ENCODE measurements at regions not wholly inside any gene's neighbourhood (a gene's known extent, or its start where the extent isn't known, plus 50 kb on each side); places are given as distances from the start of the nearest gene placed in this dataset.

DNA sequence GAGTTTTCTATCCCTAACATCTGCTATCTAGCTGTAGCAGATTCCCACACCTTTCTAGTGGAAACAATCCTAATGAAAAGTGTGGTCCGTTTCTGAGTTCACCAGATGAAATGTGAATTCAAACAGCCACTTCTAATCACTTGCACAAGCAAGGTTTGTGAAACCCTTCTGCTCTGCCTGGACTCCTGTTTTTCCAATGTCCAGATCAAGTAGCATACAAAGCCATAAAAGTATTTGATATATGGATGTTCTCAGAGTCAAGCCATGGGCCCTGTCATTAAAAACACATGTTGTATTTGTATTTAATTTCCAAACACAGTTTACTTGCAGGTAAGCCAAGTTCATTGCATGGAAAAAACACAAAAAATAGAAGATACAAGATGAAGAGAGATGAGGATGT, 570.4 kb downstream of the NR2F1-AS1 start:
- TF ChIP-seq JUN (IDR thresholded peaks at IDR 0.05; ENCODE audit: borderline replicate concordance, insufficient read depth, insufficient read length, low read depth) (no peak), MYC (IDR thresholded peaks at IDR 0.05; ENCODE audit: low read depth, low read length) (no peak), POLR2AphosphoS5 (IDR thresholded peaks at IDR 0.05; ENCODE audit: insufficient read depth, low read depth, low read length) (no peak), POLR2A (IDR thresholded peaks at IDR 0.05; ENCODE audit: low read depth, low read length) (no peak), EZH2 (IDR thresholded peaks at IDR 0.05; ENCODE audit: borderline replicate concordance, low read depth, low read length, severe bottlenecking) (no peak), FOS (IDR thresholded peaks at IDR 0.05; ENCODE audit: borderline replicate concordance, insufficient read depth, low read length) (no peak)
- TF ChIP-seq, protein P1, sequence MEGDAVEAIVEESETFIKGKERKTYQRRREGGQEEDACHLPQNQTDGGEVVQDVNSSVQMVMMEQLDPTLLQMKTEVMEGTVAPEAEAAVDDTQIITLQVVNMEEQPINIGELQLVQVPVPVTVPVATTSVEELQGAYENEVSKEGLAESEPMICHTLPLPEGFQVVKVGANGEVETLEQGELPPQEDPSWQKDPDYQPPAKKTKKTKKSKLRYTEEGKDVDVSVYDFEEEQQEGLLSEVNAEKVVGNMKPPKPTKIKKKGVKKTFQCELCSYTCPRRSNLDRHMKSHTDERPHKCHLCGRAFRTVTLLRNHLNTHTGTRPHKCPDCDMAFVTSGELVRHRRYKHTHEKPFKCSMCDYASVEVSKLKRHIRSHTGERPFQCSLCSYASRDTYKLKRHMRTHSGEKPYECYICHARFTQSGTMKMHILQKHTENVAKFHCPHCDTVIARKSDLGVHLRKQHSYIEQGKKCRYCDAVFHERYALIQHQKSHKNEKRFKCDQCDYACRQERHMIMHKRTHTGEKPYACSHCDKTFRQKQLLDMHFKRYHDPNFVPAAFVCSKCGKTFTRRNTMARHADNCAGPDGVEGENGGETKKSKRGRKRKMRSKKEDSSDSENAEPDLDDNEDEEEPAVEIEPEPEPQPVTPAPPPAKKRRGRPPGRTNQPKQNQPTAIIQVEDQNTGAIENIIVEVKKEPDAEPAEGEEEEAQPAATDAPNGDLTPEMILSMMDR (IDR thresholded peaks at IDR 0.05; ENCODE audit: extremely low read depth in 1 of 2, insufficient read depth in 1 of 2, low read depth in 1 of 2, low read length in 2 of 2) = no peak
- TF ChIP-seq, protein P2, sequence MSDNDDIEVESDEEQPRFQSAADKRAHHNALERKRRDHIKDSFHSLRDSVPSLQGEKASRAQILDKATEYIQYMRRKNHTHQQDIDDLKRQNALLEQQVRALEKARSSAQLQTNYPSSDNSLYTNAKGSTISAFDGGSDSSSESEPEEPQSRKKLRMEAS (IDR thresholded peaks at IDR 0.05; ENCODE audit: insufficient read depth, insufficient read length) = no peak

Data from endothelial cell of umbilical vein (primary cell).